ENCODE measurements at regions not wholly inside any gene's neighbourhood (a gene's known extent, or its start where the extent isn't known, plus 50 kb on each side); places are given as distances from the start of the nearest gene placed in this dataset.
"Not testable (repeated sequence)": the region's sequence is repeated elsewhere in the genome, so short reads cannot be mapped to it uniquely, and the experiment has no call there.

- DNase-seq = no peak
Observed at GRCh38 chr3:20316238-20316637, 130.2 kb upstream of the SGO1 start.

DNA sequence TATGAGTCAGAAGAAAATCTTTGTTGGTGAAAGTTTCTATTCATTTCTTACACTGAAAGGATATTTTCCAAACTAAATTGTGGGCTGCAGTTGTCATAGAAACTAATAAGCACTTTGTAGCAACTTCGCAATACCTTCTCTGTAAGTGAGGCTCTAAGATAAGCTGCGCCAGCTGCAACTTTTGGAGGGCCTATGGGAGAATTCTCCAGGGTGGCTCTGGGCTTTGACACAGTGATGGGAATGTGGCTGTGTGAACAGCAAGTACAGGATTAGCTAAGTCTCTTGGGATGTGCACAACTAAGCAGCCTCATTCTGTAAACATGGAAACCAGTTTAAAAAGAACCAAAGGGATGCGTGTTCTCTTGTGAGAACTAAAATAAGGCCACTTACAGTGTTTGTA lies 124.6 kb upstream of the SGO1 start:
- DNase-seq = no peak

DNA sequence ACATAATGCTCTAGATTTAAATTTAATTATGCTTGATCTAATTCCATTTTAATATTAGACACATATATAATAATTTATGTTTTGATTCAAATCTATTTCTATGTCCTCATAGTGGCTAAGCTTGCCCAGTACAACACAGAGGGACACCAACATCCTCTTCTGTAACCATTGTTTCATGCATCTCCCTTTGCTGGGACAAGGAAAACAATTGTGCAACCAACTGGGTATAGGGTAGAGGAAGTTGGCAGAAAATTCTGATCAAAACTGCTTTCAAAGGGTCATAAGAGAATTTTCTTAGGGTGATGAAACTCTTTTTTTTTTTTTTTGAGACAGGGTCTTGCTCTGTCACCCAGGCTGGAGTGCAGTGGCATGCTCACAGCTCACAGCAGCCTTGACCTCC lies 121.4 kb upstream of the SGO1 start:
- no peak for DNase-seq

DNA sequence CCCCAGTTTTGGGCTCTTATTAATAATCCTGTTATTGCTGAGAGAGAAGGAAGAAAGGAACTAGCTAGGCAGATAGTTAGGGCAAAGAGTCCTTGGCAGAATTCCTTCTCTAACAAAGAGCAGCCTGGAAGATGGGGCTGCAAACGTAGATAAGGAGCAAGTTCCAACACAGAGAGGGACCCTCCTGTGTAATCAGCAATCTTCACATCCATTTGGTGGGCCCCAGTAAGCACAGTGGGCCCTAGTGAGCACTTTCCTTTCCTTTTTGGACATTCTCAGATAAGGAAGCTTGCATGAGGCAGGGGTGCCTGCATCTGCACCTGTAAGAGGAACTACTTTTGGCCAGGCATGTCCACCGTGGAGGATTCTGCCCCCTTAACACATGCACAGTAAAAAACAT lies 119.6 kb upstream of the SGO1 start:
- DNase-seq = no peak

DNA sequence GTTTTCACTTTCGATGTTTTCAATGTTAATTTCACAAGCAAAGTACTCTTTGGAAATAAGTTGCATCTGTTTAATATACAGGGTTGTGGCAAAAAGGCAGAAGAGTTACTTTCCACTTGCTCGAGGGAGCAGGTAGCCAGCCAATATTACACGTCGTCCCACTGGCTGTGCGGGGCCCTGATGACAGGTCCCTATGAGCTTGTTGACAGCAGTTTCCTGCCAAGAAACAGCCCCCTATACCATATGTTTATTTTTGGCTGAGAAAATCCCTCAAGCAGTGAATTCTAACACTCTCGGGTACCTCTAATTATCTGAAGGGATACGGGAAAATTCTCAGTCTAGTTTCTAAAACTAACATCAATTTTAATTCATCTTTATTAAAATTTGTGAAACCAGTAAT lies 116.8 kb upstream of the SGO1 start:
- DNase-seq = no peak

DNA sequence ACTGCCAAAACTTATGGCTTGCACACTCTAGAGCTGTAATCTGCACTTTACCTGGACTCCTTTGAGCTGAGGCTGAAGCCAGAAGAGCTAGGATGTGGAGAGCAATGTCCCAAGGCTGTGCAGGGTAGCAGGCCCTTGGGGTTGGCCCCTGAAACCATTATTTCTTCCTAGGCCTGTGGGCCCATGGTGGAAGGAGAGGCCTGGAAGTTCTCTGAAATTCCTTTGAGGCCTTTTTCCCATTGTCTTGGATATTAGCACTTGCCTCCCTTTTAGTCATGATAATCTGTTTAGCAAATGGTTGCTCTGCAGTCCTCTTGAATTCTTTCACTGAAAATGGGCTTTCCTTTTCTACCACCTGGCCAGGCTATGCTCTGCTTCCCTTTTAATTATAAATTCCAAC lies 102.0 kb upstream of the SGO1 start:
- no peak for DNase-seq

- DNase-seq = no peak
Observed at GRCh38 chr3:20280257-20280656, 94.3 kb upstream of the SGO1 start.

GRCh38 chr3:20265977-20266376 lies 80.0 kb upstream of the SGO1 start:
- not testable (repeated sequence) for DNase-seq

- no peak for DNase-seq
Observed at GRCh38 chr3:20264900-20265567, 79.0 kb upstream of the SGO1 start.

DNA sequence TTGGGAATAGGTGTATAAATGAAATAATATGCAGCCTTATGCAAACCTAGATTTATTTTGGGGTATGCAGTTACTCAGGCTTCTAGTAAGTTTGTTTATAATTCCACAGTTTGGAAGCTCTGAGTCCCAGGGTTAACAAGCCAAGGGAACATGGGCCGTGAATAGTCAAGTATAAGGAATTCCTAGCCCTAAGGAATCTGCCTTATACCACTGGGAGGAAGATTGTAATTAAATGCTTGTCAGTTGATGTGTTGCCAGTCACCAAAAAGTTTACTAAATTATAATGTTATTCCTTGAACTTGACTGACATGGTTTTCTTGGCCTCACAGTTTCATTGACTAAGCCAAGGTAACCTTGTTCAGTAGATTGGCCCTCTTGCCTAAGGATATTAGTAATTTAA lies 72.4 kb upstream of the SGO1 start:
- DNase-seq = no peak

GRCh38 chr3:20256144-20256543 lies 70.1 kb upstream of the SGO1 start:
- DNase-seq = no peak

- DNase-seq = no peak
Observed at GRCh38 chr3:20254268-20255117, 68.5 kb upstream of the SGO1 start.

GRCh38 chr3:20250786-20251185 lies 64.8 kb upstream of the SGO1 start:
- DNase-seq = no peak

- no peak for DNase-seq
Observed at GRCh38 chr3:20250314-20250713, 64.3 kb upstream of the SGO1 start.

DNA sequence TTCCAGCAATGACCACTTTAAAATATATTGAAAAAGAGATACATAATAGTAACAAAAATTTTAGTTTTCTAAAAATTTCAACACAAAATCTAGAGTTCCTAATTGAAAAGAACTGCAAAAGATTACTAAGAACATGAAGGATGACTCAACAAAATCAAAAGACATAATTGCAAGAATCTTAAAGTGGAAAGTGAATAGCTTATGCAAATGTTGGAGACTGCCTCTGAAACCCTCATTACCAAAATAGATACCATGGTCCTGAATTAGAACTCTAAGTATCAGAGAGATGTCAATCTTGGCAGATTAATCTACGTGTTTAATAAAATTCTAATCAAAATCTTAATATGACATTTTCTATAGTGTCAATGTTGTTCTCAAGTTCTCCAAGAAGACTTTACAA lies 60.7 kb upstream of the SGO1 start:
- DNase-seq = no peak

DNA sequence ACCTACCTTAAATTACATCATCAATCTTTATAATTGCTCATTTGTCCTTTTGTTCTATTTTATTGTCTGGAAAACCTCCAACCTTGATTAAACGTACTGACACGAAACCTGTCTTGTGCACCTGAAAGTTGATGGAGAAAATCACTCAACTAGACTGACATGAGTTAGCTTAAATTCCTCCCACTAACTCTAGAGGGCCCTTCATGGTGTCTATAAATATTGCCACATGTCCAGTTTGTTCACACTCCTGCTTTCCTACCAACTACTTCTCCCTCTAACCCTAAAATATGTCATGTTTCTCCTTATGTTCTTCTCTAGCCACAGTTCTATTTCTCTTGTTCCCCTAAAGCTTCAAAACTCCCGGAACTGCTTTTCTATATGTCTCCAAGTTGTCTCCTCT lies 59.8 kb upstream of the SGO1 start:
- no peak for DNase-seq

DNA sequence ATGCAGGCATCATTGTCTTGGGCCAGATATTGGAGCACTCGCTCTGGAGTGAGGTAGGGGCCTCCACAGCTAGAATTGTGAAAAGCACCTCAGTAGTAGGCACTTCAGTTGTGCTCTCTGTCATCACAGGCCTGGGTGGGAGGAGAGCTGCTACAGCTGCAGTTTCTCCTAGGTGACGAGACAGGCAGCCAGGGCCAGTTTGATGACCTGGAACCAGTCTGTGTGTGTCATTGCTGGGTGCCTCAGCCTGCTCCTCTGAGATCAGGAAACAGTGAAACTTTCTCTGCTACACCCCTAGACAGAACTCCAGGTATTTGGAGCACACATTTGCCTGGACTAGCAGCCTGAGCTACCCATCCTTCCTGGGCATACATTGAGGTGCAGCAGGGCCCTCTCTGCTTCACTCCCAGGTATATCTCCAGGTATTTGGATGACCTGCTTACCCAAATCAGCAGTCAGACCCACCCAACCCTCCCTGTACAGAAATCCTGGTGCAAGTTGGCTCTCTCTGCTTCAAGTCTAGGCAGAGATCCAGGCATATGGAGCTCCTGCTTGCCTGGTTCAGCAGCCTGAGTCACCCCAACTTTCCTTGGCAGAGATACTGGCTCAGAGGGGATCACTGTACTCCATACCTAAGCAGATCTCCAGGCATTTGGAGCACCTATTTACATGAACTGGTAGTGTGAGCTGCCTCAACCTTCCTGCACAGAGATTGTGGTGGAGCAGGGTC lies 54.3 kb upstream of the SGO1 start:
- no peak for DNase-seq

DNA sequence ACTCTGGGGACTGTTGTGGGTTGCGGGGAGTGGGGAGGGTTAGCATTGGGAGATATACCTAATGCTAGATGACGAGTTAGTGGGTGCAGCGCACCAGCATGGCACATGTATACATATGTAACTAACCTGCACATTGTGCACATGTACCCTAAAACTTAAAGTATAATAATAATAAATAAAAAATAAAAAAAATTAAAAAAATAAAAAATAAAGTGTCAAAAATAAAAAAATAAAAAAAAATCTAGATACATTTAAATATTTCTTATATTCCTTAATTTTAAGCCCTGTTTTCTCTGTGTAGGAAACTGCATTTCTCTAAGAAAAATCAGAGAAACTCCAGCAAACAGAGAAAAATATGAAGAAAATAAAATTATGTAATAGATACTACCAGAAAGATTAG lies 52.2 kb upstream of the SGO1 start:
- DNase-seq = not testable (repeated sequence)

DNA sequence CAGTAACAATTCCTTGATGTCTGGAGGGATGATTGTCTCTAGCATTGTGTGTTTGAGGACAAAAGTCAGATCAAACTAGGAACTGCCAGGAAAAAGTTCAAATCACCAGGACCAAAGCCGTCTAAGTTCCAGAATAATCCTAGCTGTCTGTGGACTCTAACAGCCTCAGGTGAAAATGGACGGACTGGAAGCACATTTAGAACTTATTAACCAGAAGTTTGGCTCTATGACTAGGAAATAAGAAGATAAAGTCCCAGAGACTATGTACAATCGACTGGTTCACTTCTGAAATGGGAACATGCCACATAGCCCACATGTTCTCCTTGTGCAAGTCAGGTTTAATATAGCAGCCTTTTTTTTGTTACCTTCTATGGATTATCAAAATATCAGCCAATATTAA lies 50.6 kb upstream of the SGO1 start:
- no peak for DNase-seq

Data from effector CD8-positive, alpha-beta T cell (primary cell).